H1 (cell line): ENCODE measurements at regions not wholly inside any gene's neighbourhood (a gene's known extent, or its start where the extent isn't known, plus 50 kb on each side); places are given as distances from the start of the nearest gene placed in this dataset.

Source experiments
- CTCF ChIA-PET: fragments of 300-600 bp; sonication (Branson Sonifier 250); formaldehyde crosslinking; loops from one replicate; lab custom pipeline; 2021; ENCODE audit not compliant: partially characterized antibody; lab: Charles Lee
- POLR2A ChIA-PET: fragments of 300-600 bp; sonication (Branson Sonifier 250); formaldehyde crosslinking; loops from one replicate; lab custom pipeline; 2021; ENCODE audit warnings: inconsistent platforms; ENCODE audit not compliant: partially characterized antibody; lab: Charles Lee
- DNase-seq, 2 experiments: peaks; one replicate each; pipeline versions ENCODE4 v3.0.0 to v3.0.0-alpha.2; 2010 to 2022; ENCODE audit warnings: low spot score in 2 of 2, low read depth in 1 of 2, mixed read lengths in 1 of 2
- FAIRE-seq: peaks from 2 replicates; lab custom pipeline; 2011; peaks lifted over from hg19 to GRCh38; lab: Jason Lieb, UNC
- H2AFZ ChIP-seq: 2 replicates; pipeline ENCODE4 v1.8.1; 2012; ENCODE audit warnings: low read length, inconsistent platforms
- H2AK5ac ChIP-seq: 2 replicates; pipeline ENCODE4 v1.6.1; 2013; ENCODE audit warnings: low read depth, low read length
- H2BK120ac ChIP-seq: replicated peaks from 2 replicates; pipeline ENCODE3; 2013; ENCODE audit warnings: low read depth, low read length, inconsistent platforms
- H2BK12ac ChIP-seq: 2 replicates; pipeline ENCODE4 v1.6.1; 2013; ENCODE audit warnings: low read depth, low read length
- H2BK15ac ChIP-seq: 2 replicates; pipeline ENCODE4 v1.6.1; 2013; ENCODE audit warnings: low read length
- H2BK20ac ChIP-seq: 2 replicates; pipeline ENCODE4 v1.6.1; 2013; ENCODE audit warnings: low read length
- H2BK5ac ChIP-seq: 2 replicates; pipeline ENCODE4 v1.6.1; 2013; ENCODE audit warnings: low read depth, low read length
- H3K14ac ChIP-seq: 2 replicates; pipeline ENCODE4 v1.6.1; 2013; ENCODE audit warnings: inconsistent platforms; ENCODE audit not compliant: insufficient read length
- H3K18ac ChIP-seq: 2 replicates; pipeline ENCODE4 v1.6.1; 2013; ENCODE audit warnings: low read length; ENCODE audit errors: extremely low read depth
- H3K23ac ChIP-seq: 2 replicates; pipeline ENCODE4 v1.6.1; 2013; ENCODE audit warnings: inconsistent platforms; ENCODE audit not compliant: insufficient read length
- H3K23me2 ChIP-seq: 2 replicates; pipeline ENCODE4 v1.6.1; 2013; ENCODE audit warnings: low read depth, low read length
- H3K27ac ChIP-seq: 2 replicates; pipeline ENCODE4 v1.6.1; 2011; ENCODE audit warnings: low read depth, low read length, inconsistent platforms
- H3K27me3 ChIP-seq, 4 experiments: replicated peaks in 1 of 4; 1 replicate in 1 of 4; 2 replicates in 3 of 4; pipeline versions ENCODE4 v1.6.1 to v1.8.1; 2011 to 2013; ENCODE audit warnings: low read length in 3 of 4, mild to moderate bottlenecking in 3 of 4, inconsistent platforms in 2 of 4, mixed read lengths in 2 of 4, moderate library complexity in 1 of 4; ENCODE audit not compliant: control insufficient read depth in 3 of 4, insufficient read depth in 3 of 4; ENCODE audit errors: extremely low read depth in 1 of 4
- H3K36me3 ChIP-seq, 4 experiments: 2 replicates each; pipeline versions ENCODE4 v1.6.1 to v1.8.1; 2011 to 2013; ENCODE audit warnings: mild to moderate bottlenecking in 4 of 4, low read length in 3 of 4, moderate library complexity in 2 of 4, control low read depth in 1 of 4, inconsistent platforms in 1 of 4; ENCODE audit not compliant: insufficient read depth in 4 of 4, control insufficient read depth in 2 of 4
- H3K4ac ChIP-seq: replicated peaks from 2 replicates; pipeline ENCODE3; 2013; ENCODE audit warnings: low read length, low read depth, mixed read lengths, inconsistent platforms; ENCODE audit not compliant: insufficient read length
- H3K4me1 ChIP-seq, 4 experiments: replicated peaks in 1 of 4; 1 replicate in 1 of 4; 2 replicates in 3 of 4; pipeline versions ENCODE4 v1.6.1 to v1.8.1; 2011 to 2013; ENCODE audit warnings: low read length in 3 of 4, inconsistent platforms in 2 of 4, mixed read lengths in 1 of 4; ENCODE audit not compliant: insufficient read depth in 4 of 4, control insufficient read depth in 3 of 4
- H3K4me2 ChIP-seq, 2 experiments: 2 replicates each; pipeline versions ENCODE4 v1.6.1 to v1.8.1; 2011 to 2013; ENCODE audit warnings: low read depth in 2 of 2, low read length in 2 of 2, control low read depth in 1 of 2, inconsistent platforms in 1 of 2, mild to moderate bottlenecking in 1 of 2; ENCODE audit not compliant: insufficient read depth in 1 of 2
- H3K4me3 ChIP-seq, 4 experiments: fragments of 200-600, 300-600 bp in 1 of 4; sonication (generic), shearing (Covaris generic), sonication (Bioruptor Twin) in 1 of 4; 2 replicates each; pipeline versions ENCODE4 v1.5.1 to v1.8.1; 2011 to 2016; ENCODE audit warnings: low read length in 4 of 4, low read depth in 3 of 4, control low read depth in 2 of 4, inconsistent platforms in 2 of 4, mild to moderate bottlenecking in 2 of 4, mixed read lengths in 1 of 4, moderate library complexity in 1 of 4; ENCODE audit not compliant: insufficient read depth in 2 of 4; ENCODE audit errors: extremely low read depth in 1 of 4
- H3K56ac ChIP-seq: replicated peaks from 2 replicates; pipeline ENCODE3; 2013; ENCODE audit warnings: low read depth, mild to moderate bottlenecking, mixed read lengths, low read length, inconsistent platforms; ENCODE audit not compliant: insufficient read length
- H3K79me1 ChIP-seq: 2 replicates; pipeline ENCODE4 v1.6.1; 2013; ENCODE audit warnings: low read depth, low read length, control low read depth
- H3K79me2 ChIP-seq, 2 experiments: 2 replicates each; pipeline versions ENCODE4 v1.6.1 to v1.8.1; 2012 to 2013; ENCODE audit warnings: low read length in 2 of 2, mild to moderate bottlenecking in 2 of 2, inconsistent platforms in 1 of 2; ENCODE audit not compliant: insufficient read depth in 2 of 2, control insufficient read depth in 1 of 2
- H3K9ac ChIP-seq, 4 experiments: replicated peaks in 1 of 4; 1 replicate in 1 of 4; 2 replicates in 3 of 4; pipeline versions ENCODE4 v1.6.1 to v1.8.1; 2011 to 2013; ENCODE audit warnings: low read depth in 3 of 4, low read length in 3 of 4, control low read depth in 2 of 4, mild to moderate bottlenecking in 2 of 4, moderate library complexity in 2 of 4, inconsistent platforms in 1 of 4; ENCODE audit errors: extremely low read depth in 1 of 4
- H3K9me3 ChIP-seq, 2 experiments: 2 replicates each; pipeline versions ENCODE4 v1.6.1 to v1.8.1; 2012 to 2013; ENCODE audit warnings: mild to moderate bottlenecking in 2 of 2, moderate library complexity in 2 of 2, control low read depth in 1 of 2, inconsistent platforms in 1 of 2, low read depth in 1 of 2, low read length in 1 of 2, mixed read lengths in 1 of 2; ENCODE audit not compliant: insufficient read depth in 2 of 2
- H4K20me1 ChIP-seq, 2 experiments: replicated peaks in 1 of 2; 2 replicates each; pipeline versions ENCODE3 to v1.8.1; 2011 to 2013; ENCODE audit warnings: inconsistent platforms in 2 of 2, low read length in 2 of 2, mild to moderate bottlenecking in 1 of 2; ENCODE audit not compliant: insufficient read depth in 2 of 2, control insufficient read depth in 1 of 2
- H4K5ac ChIP-seq: 2 replicates; pipeline ENCODE4 v1.6.1; 2013; ENCODE audit warnings: low read length, low read depth, mixed read lengths, inconsistent platforms; ENCODE audit not compliant: insufficient read length
- H4K8ac ChIP-seq: 2 replicates; pipeline ENCODE4 v1.8.0; 2013; ENCODE audit warnings: mild to moderate bottlenecking, moderate library complexity, low read length, inconsistent platforms; ENCODE audit not compliant: insufficient read depth; ENCODE audit errors: extremely low read depth
- H4K91ac ChIP-seq: replicated peaks from 2 replicates; pipeline ENCODE3; 2013; ENCODE audit warnings: low read length, mixed read lengths, inconsistent platforms; ENCODE audit not compliant: insufficient read length
- CBX5 ChIP-seq: fragments of 300-800, 300-1000 bp; sonication (generic); IDR thresholded peaks from 2 replicates; pipeline ENCODE4 v1.7.1; 2016; ENCODE audit warnings: antibody characterized with exemption, low read length, low read depth
- CTBP2 ChIP-seq: IDR thresholded peaks from 2 replicates; pipeline ENCODE4 v1.7.0; 2011; ENCODE audit warnings: borderline replicate concordance, mild to moderate bottlenecking, moderate library complexity, mixed read lengths, low read length; ENCODE audit not compliant: insufficient read depth, insufficient read length
- EZH2 ChIP-seq: fragments of 200-600 bp; sonication (generic); IDR thresholded peaks from 2 replicates; pipeline ENCODE4 v1.7.1; 2012; ENCODE audit warnings: low read depth, mild to moderate bottlenecking, moderate library complexity, low read length, inconsistent platforms; ENCODE audit not compliant: severe bottlenecking
- HDAC2 ChIP-seq, 2 experiments: fragments of 300-600 bp in 1 of 2; sonication (generic) in 1 of 2; IDR thresholded peaks; 2 replicates each; pipeline ENCODE4 v1.6.1; 2011 to 2012; ENCODE audit warnings: low read depth in 2 of 2, low read length in 2 of 2, mild to moderate bottlenecking in 2 of 2, moderate library complexity in 2 of 2, borderline replicate concordance in 1 of 2, inconsistent platforms in 1 of 2
- KDM4A ChIP-seq: IDR thresholded peaks from one replicate; pipeline ENCODE4 v1.7.1; 2012; ENCODE audit warnings: low read depth, mild to moderate bottlenecking, moderate library complexity, low read length, inconsistent platforms; ENCODE audit not compliant: severe bottlenecking
- TAF1 ChIP-seq: IDR thresholded peaks from 2 replicates; pipeline ENCODE4 v1.6.1; 2011; ENCODE audit warnings: mild to moderate bottlenecking, low read depth, low read length
- TAF7 ChIP-seq: optimal IDR thresholded peaks from 2 replicates; pipeline ENCODE3; 2011; ENCODE audit warnings: low read depth, mild to moderate bottlenecking, inconsistent platforms, low read length, moderate library complexity, borderline replicate concordance
- TBP ChIP-seq: IDR thresholded peaks from 2 replicates; pipeline ENCODE4 v1.6.1; 2011; ENCODE audit warnings: low read depth, low read length, improper control_type of control experiment
- WGBS, 2 experiments: shearing (Covaris generic) in 1 of 2; methylation state at CpG; one replicate each; pipeline versions ENCODE4 v1.1.6 to v1.1.7; 2013 to 2015; ENCODE audit warnings: low lambda C conversion rate in 2 of 2, mixed read lengths in 2 of 2, inconsistent platforms in 1 of 2, low coverage in 1 of 2, missing lambda C conversion rate in 1 of 2; ENCODE audit not compliant: insufficient replicate concordance in 2 of 2, insufficient coverage in 1 of 2, insufficient read length in 1 of 2; ENCODE audit errors: extremely low coverage in 1 of 2, missing lambda C conversion rate in 1 of 2; 5-methylcytosine and 5-hydroxymethylcytosine counted together
- TF ChIP-seq, protein P1 (sequence below): IDR thresholded peaks from 2 replicates; pipeline ENCODE4 v1.6.1; 2012; ENCODE audit warnings: low read length, inconsistent platforms

DNA sequence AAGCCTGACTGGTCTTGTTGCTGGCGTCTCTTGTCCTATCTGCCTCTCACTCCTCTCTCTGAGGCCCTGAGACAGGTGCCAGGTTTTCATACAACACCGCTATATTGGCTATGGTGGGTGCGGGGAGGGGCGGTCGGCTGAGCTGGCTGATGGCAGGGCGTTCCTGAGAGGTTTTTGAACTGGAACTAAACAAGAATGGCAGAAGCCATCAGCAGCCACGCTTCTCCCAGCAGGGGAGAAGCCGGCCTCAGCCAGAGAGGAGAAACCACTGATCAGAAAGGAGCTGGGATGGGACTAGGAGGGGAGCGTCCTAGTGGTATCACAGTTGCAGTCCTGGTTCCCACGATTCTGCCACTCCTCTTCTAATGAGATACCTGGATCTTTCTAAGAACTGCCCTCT, 89.9 kb upstream of the PRR23E start:
- TF ChIP-seq EZH2 (no peak), CTBP2 (no peak), HDAC2 (IDR thresholded peaks at IDR 0.05; ENCODE audit: borderline replicate concordance in 1 of 2, low read depth in 2 of 2, low read length in 2 of 2) (no peak), CBX5 (no peak), KDM4A (no peak), TAF1 (no peak), TBP (no peak), TAF7 (no peak)
- TF ChIP-seq, protein P1, sequence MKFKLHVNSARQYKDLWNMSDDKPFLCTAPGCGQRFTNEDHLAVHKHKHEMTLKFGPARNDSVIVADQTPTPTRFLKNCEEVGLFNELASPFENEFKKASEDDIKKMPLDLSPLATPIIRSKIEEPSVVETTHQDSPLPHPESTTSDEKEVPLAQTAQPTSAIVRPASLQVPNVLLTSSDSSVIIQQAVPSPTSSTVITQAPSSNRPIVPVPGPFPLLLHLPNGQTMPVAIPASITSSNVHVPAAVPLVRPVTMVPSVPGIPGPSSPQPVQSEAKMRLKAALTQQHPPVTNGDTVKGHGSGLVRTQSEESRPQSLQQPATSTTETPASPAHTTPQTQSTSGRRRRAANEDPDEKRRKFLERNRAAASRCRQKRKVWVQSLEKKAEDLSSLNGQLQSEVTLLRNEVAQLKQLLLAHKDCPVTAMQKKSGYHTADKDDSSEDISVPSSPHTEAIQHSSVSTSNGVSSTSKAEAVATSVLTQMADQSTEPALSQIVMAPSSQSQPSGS: no peak
- no peak overlapping the region for H3K23ac ChIP-seq
- H4K91ac ChIP-seq: no peak overlapping the region
- H3K4me3 ChIP-seq: no peak overlapping the region
- POLR2A ChIA-PET: no interaction called here
- H3K9me3 ChIP-seq: no peaks in the 10 kb centered on the region
- no peak overlapping the region for H2BK120ac ChIP-seq
- H4K20me1 ChIP-seq: no peaks in the 10 kb centered on the region
- H3K4ac ChIP-seq: no peak overlapping the region
- no peaks in the 10 kb centered on the region for H3K23me2 ChIP-seq
- CTCF ChIA-PET: interaction anchor here (0.6 to 3.2 kb wide), 4 partner anchors 9 to 202 kb away, joined by 3 to 10 read pairs (median 4); no protein-coding TSS in a partner anchor
- H3K18ac ChIP-seq: no peak overlapping the region
- no peak overlapping the region for H2AFZ ChIP-seq
- H3K27me3 ChIP-seq: no peaks in the 10 kb centered on the region
- no peak overlapping the region for H2BK12ac ChIP-seq
- FAIRE-seq (no peak), DNase-seq (no peak)
- H4K5ac ChIP-seq: no peak overlapping the region
- WGBS, 2 experiments: 83% methylated on average over 10 of the region's 10 CpGs; no CpG with 5 or more reads in 1 of the 2 experiments
- no peaks in the 10 kb centered on the region for H3K79me1 ChIP-seq
- H3K79me2 ChIP-seq: no peaks in the 10 kb centered on the region
- H2BK15ac ChIP-seq: no peak overlapping the region
- no peak overlapping the region for H2BK20ac ChIP-seq
- no peak overlapping the region for H2AK5ac ChIP-seq
- H3K9ac ChIP-seq: no peak overlapping the region
- H3K4me1 ChIP-seq: peaks cover 0 to 6% (median 0%) of the 10 kb centered on the region in 4 experiments; a peak in 1 of 7 replicates
- no peak overlapping the region for H3K4me2 ChIP-seq
- no peaks in the 10 kb centered on the region for H3K36me3 ChIP-seq
- no peak overlapping the region for H3K56ac ChIP-seq
- no peak overlapping the region for H2BK5ac ChIP-seq
- no peak overlapping the region for H3K27ac ChIP-seq
- no peak overlapping the region for H3K14ac ChIP-seq
- no peak overlapping the region for H4K8ac ChIP-seq
